DMS114 treated with DMSO at 0.1 percent for 48 hours (cell line): ENCODE measurements at regions not wholly inside any gene's neighbourhood (a gene's known extent, or its start where the extent isn't known, plus 50 kb on each side); places are given as distances from the start of the nearest gene placed in this dataset.

Experiments used
- DNase-seq: peaks from one replicate; lab custom pipeline; 2025; ENCODE audit not compliant: unreplicated experiment; lab: John Stamatoyannopoulos, UW

GRCh38 chr14:38139926-38140325, 67.8 kb upstream of the SSTR1 start:
- no peak for DNase-seq

DNA sequence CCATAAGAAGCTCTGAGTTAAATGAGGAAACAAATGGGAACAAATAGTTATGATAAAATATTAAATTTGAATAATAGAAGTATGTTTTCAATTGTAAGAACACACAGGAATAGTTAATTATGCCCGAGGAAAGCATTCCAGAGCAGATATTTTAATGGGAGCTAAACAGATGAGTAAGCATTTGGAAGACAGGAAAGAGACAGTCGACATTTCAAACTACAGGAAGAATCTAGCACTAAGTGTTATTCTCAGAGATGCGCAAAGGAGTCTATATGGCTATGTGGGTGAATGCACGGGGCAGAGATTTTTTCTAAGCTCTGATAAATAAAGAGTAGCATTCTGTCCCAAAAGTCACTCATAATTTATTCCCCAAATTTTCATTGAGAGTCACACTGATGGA, 64.5 kb upstream of the SSTR1 start:
- DNase-seq = no peak

DNA sequence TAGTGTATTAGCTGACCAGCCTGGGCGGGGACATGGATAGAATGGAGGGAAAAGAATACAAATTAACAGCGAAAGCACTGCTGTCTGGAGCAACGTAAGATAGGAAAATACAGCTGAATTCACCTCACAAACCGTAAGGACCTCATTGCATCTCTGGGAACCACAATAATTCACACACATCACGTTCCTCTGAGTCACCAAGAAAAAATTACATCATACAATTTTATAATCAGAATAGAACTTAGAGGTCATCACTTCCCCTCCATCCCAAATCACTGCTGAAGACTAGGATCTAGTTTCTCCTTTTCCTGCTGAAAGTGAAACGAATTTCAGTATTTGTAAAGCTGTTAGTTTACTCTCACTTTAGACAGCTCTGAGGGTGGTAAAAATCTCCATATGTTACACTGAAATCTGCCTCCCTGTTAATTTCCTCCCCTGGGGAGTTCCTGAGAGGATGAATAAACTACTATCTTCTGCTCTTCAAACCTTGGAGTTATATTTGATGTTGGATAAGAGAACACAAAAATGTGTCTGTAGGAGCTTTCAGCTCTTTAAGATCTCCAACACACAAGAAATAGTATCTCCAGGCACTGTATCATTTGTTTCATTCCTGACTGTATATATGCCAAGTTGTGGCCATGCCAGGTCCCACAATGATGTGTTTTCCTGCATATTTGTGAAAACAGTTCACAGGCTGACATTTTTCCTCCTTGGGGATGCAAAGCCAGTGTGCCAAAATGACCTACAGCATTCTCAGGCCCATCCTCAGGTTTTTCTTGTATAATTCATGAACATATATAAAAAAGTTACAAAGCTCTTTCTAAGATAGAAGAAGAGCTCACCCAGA, 63.8 kb upstream of the SSTR1 start:
- no peak for DNase-seq

DNA sequence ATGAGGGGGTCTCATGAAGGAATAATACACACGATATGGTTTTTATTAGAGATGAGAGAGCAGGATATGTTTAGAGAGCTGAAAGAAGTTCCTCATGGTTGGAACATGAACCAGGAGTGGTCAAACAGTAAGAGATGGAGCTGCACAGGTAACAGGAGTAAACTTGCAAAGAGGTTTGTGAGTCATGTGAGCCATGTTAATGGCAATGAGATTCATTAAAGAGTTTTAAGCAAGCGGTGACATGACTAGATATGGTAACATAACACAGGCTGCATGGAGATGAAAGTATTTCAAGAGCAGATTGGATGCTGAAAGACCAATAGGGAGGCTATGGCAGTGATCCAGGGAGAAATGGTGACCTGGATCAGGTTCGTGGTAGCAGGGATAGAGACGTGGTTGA, 62.6 kb upstream of the SSTR1 start:
- DNase-seq = no peak

- DNase-seq = no peak
Measured at GRCh38 chr14:38150075-38150474, 57.6 kb upstream of the SSTR1 start.
